C4-2B (cell line): ENCODE measurements at regions not wholly inside any gene's neighbourhood (a gene's known extent, or its start where the extent isn't known, plus 50 kb on each side); places are given as distances from the start of the nearest gene placed in this dataset.

Source experiments
- CTCF ChIP-seq: fragments of 450-650 bp; conservative IDR thresholded peaks from 2 replicates; pipeline ENCODE4 v1.5.1; 2017; ENCODE audit warnings: mild to moderate bottlenecking
- ZFX ChIP-seq: fragments of 450-650 bp; IDR thresholded peaks from 2 replicates; pipeline ENCODE4 v1.6.1; 2017

- no peak for TF ChIP-seq CTCF
- no peak for TF ChIP-seq ZFX
Measured at GRCh38 chr2:415986-416610, 128.2 kb upstream of the ALKAL2 start.
